Hypothalamus (tissue), 51 donors: ENCODE measurements at regions not wholly inside any gene's neighbourhood (a gene's known extent, or its start where the extent isn't known, plus 50 kb on each side); places are given as distances from the start of the nearest gene placed in this dataset.

Source experiments
- DNase-seq, 51 donors: peaks; one replicate each; lab custom pipeline; 2025; lab: John Stamatoyannopoulos, UW

DNA sequence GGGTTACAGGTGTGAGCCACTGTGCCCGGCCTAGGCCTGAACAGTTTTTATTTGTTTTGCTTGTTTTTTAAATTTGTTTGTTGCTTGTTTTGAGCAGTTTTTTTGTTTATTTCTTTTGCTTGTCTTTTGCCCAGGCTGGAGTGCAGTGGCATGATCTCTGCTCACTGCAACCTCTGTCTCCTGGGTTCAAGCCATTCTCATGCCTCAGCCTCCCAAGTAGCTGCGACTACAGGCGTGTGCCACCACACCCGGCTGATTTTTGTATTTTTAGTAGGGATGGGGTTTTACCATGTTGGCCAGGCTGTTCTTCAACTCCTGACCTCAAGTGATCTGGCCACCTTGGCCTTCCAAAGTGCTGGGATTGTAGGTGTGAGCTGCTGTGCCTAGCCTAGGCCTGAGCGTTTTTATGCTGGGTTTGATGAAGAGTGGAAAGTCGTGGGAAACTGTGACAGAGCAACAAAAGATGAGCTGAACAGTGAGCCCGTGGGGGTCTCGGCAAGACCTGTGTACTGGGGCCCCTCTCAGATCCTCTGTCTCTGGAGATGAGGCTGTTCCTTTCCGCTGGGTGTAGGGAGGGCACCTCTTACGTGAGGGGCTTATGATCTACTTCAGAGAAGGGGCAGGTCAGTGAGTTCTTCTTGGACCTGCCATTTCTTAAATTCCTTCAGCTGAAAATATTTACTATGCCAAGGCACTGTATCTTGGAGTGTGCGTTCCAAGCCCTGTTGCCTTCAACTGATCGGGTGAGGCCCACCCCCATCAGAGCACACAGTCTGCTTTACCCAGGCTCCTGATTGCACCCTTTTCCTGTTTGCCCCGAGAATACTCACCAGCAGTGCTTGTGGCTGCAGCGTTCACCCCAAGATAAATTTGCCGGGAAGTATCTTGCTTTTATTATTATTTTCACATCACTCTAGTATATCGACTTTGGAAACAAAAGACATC lies 322.1 kb downstream of the SEC14L1 start:
- no peak for DNase-seq

DNA sequence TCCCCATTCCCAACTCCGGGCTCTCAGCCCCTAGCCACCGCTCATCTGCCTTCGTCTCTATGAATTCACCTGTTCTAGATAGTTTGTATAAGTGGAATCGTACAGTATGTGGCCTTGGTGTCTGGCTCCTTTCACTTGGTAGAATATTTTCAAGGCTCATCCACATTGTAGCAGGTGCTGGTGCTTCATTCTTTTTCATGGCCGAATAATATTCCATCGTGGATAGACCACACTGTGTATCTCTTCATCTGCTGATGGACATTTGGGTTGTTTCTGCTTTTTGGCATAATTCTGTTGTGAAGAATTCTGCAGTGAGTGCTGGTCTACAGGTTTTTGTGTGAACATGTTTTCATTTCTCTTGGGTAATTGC lies 324.2 kb downstream of the SEC14L1 start:
- DNase-seq: no peak

DNA sequence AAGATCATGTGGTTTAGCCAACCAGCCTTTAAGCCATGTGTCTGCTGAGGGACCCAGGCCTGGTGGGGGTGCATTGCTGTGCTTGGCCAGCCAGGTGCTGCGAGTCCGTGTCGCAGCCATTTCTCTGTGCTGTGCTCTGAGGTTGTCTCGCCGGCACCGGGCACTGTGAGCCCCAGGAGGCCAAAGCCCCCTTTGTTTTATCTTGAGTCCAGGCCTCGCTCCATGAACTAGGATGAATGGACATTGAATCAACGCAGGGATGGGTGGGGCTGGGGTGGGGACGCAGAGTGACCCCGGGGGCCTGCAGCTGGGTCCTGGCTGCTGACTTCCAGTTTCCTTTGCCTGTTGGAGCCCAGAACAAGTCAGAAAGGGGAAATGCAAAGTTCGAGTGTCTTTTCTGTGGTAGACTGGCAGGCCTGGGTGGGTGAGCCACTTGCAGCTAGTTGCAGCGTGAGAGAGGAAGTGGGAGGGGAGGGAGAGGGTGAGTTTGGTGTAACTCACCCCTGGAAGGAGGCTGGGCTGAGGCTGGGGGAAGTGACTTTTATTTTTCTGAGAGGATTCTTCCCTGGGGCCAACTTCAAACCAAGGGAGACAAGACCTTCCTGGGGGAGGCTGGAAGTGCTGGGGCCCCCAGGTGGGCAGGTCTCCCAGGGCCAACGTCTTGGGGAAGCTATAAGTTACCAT lies 324.7 kb downstream of the SEC14L1 start:
- DNase-seq: peak in 16 of 51 donors; percentile 8 to 55 (median 30)

DNA sequence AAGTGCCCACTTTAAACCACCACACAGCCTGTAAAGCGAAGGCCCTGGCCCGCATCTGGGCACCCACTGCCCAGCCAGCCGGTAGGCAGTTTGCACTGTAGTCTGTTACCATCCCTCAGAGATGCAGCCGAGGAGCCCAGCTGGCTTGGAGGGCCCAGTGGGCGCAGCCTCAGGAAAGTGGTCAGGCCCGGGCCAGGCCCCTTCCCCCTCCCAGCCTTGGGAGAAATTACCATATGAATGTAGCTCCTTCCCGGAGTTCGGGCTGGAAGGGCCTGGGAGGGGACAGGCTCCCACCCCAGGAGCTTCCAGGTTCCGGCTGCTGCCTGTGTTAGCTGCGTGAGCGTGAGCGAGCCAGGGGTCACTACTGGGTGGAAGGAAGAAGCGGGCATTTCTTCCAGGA lies 325.4 kb downstream of the SEC14L1 start:
- peak in 9 of 51 donors; percentile 6 to 46 (median 31) for DNase-seq

DNA sequence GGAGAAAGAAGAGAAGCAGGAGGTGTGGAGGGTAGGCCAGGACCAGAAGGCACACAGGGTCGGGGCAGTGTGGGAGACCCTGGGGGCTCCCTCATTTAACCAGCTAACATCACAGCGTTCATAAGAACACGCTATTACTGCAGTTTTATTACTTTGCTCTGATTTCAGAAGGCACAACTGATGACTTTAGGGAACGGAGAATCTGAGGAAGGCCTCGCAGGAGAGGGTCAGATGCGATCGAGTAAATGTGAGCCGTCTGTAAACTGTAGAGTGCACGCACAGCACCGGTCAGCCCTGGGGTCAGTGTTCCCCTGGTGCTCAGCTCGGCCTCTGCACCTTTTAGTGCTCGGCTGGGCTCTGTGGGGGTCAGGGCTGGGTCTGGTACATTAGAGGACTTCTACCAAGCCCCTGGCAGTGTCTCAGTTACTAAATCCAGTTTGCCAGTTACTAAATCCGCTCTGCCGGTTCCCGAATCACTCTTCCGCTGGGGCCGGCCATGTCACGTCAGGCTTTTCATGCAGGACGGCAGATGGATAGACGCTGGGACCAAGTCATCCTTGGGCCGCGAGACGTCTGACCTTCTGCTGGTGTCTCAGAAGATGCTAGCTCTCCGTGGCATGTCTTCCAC lies 325.9 kb downstream of the SEC14L1 start:
- DNase-seq: no peak

DNA sequence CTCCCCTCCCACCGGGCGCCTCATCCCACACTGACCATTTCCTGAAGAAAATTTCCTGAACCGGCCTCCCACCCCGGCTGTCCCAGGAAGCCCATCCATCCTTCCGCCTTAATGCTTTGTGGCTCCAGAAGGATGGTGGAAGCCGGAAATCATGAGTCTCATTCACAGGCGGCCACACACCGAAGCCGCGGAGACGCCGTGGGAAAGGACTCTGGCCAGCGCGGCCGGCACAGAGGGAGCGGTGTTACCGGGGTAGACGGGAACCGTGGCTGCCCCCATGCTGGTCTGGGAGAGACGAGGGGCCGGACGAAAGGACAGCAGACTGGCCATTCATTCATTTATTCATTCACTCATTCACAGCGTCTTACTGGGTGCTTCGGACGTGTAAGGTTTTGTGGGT lies 326.8 kb downstream of the SEC14L1 start:
- no peak for DNase-seq

DNA sequence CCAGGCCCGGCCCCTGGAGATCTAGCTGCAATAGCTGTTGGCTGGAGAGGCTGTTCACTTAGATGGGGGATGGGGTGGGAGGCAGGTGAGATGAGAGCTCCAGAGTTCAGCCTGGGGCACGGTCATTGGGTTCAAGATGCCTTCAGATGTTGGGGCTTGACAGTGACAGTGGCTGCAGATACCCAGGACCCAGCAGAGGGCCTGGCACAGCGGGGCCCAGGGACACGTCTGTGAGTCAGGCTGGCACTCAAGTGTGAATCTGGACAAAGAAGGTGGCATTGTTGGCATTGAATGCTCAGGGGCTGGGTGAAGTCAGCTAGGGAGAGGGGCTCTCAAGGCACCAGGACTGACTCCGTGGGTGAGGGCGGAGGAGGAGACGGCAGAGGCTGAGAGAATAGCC lies 328.1 kb downstream of the SEC14L1 start:
- no peak for DNase-seq

DNA sequence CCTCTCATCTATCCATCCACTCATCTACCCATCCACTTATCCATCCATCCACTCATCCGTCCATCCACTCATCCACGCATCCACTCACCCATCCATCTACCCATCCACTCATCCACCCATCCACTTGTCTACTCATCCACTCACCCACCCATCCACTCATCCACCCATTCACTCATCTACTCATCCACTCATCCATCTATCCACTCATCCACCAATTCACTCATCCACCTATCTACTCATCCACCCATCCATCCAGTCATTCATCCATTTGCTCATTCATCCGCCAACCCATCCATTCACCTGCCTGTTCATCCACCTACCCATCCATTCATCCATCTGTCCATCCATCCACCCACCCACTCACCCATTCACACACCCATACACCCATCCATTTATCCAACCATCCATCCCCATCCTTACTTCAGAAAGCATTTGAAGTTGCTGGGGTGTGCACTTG lies 329.6 kb downstream of the SEC14L1 start:
- no peak for DNase-seq

DNA sequence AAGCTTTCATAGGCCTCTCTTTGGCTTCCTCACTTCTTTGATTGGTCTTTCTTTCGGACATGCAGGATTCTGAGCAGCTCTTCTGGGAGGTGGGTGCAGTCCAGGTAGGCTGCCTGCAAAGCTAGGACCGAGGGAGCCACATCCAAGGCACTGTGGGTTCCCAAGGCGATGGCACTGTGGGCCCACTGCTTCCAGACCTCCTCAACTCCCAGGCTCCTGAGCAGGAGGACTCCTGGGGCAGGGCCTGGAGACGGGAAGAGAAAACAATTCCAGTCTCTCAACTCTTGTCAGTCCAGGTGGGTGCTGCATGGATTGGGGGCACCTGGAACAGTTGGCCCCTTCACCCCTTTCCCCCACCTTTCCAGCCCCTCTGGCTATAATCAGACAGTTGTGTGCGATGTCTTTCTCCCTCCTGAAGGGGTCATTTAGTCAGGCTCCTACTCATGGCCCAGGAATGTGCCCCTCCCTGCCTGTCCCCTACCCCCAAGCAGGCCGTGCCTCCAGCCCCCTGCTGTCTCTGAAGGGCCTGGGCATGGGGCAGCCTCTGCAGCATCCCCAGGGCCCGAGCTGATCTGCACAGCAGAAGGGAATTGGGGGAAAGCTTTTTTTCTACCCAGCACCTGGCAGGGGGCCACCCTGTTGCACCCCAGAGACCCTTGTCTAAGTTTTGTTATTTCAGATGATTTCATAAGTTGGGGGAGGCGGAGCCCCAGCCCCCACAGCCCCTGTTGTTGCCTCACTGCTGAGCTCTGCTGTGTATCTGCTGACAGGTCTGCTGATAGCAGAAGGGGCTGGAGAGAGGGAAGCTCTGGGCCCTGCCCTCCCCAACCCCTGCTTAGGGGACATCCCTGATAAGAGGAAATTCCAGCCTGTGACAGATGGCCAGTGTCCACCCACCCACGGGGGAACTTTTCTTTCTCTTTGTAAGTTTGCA lies 330.3 kb downstream of the SEC14L1 start:
- no peak for DNase-seq

DNA sequence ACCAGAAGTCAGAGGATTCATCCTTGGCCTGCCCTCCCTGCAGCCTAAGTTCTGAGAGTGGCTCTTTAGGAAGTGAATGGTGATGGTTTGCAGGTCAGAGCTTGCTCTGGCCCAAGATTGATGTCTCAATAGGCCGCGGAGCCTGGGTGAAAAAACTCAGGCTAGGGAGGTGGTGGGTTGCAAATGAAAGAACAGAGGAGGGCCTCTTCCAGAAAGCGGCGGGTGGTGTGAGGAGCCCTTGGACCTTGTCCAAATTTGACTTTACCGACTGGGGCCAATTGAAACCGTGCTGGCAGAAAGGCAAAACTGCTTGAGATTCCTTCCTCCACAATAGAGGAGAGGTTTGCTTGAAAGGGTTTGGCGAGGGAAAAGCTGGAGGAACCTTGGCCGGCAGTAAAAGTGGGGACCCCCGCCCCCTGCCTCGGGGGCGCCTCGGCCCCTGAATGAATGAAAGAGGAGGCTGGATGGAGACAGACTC lies 331.3 kb downstream of the SEC14L1 start:
- DNase-seq: peak in 22 of 51 donors; percentile 15 to 70 (median 46)

DNA sequence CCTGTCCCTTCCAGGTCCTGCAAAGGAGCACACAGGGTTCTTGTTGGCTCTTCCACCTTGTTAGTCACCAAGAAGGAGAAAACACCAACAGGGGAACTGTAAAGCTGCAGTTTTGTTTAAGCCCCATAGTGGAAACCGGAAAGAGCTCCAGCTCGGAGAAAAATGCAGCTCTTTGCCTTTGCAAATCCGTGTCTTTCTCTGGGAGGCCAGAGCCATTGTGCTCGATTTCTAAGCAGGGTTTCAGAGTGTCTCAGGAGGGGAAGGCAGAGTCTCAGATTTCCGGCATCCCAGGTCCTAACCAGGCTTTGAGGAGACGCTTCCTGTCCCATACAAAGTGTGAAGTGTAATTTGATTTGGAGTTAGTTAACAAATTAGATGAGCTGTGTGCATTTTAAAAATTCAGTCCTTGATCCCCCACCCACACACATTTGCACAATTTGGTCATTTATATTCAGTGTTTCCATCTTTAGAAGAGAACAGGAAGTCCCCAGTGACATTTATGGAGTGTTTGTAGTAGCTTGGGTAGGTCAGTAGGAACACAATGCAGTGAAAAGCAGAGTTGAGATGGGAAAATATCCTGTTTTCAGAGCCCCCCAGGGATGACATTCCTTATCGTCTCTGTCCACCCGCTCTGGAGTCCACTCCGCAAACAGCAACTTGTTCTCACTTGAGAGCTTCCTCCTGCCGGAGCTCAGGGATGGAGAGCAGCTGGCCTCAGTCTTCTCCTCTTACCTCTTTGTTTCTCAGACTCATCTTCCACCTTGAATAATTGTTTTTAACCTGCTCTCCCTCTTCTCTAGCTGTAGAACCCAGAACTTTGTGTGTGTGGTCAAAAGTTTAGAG lies 331.9 kb downstream of the SEC14L1 start:
- peak in 7 of 51 donors; percentile 7 to 70 (median 58) for DNase-seq

DNA sequence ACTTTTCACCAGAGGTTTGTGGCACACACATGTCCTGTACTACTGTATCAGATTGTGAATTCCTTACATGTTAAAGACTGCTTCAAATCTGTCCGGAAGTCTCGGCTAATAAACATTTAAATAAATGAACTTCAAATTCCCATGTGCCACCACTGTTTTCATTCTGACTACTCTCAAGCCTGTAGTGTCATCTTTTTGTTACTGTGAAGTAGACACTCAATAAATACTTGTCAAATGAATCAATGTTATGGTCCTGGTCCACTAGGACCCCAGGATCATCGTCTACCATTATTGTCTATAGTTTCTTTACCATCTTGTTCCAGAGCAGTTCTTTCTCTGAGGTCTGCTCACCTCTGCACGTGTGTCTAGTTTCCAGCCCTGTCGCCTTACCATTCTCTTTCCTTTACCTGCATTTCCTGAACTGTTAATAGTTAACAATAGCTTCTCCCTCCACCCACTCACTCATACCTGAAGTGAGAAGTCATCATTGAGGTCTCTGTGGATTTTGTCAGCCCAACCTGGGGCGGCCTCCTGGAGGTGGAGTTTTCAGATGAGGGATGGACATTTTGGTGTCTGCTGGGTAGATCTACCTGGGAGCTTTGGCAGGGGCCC lies 333.0 kb downstream of the SEC14L1 start:
- no peak for DNase-seq

DNA sequence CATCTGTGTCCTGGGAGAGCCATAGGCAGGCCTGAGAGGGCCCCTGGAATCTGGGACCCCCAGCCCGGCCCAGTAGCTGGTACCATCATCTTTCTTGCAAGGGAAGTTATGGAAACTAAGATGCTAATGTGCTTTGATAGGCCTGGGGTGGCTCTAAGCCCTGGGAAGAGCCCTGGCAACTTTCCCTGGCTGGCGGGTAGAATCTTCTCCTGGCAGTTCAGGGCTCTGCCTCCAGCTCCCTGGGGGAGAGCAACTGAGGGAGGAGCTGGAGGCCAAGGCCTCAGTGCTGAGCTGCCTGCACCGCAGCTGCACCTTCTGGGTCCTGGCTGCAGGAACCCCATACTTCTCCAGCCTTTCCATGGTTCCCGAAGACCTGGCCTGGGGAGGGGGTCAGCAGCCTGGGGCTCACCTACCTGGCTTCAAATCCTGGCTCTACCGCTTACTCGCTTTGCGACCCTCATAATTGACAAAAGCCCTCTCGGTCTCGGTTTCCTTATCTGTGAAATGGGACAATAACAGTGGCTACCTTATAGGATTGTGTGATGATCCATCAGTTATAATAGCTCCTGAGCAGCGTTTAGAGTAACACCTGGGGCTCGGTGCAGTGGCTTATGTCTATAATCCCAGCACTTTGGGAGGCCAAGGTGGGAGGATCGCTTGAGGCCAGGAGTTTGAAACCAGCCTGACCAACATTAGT lies 333.7 kb downstream of the SEC14L1 start:
- no peak for DNase-seq

DNA sequence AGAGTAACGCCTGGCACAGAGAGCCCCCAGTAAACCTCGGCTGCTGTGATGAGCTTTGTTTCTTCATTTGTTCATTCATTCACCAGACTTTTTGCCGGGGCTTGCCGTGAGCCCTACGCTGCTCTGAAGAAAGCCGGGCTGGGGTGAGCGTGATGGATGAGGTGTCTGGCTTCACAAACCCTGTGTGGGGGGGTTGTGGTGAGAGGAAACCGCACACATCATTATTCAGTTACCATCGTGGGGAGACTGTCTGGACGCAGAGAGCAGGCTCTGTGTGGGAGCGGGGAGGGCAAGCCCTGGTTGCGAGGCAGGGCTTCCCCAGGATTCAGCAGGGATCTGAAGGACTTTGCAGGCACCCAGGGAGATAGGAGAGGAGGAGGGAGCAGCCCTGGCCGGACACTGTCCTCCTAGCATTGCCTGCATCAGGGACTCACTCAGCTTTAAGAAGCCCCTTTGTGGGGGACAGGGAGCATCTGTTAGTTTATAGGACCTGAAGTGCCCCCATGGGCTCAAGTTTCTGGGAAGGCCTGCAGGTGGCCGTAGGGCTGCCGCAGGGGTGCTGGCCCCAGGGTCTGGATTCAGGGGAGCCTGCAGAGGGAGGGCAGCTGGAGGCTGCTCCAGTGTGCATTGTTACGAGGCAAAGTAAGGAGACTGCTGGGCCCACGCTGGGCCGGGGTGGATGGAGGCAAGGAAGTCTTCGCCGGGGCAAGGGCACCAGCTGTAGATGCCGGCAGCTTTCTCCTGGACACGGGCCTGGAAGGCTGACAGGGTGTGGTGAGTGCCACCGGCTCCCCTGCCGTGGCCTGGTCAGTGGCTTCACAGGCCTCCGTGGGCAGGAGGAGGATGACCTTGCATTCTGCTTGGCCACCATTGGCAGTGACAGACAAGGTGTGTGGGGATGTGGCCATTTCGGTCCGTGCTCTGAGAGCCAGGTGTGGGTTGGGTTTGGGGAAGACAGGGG lies 334.5 kb downstream of the SEC14L1 start:
- no peak for DNase-seq

DNA sequence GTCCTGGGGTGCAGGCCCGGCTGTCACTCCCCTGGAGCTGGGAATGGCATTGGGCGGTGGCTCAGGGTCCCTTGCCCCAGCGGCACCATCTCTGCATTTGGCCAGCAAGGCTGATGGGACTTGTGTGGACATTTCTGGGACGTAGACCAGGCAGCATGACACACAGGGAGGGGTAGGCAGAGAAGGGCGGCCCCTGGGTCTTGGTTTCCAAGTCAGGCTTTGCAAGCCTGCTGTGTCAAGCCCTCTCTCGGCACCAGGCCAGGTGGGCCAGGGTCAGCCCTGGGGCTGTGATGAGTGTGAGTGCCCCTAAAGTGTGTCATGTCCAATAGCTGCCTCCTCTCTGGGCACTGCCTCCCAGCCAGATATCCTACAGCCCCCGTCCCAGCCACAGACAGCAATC lies 335.2 kb downstream of the SEC14L1 start:
- DNase-seq: peak in 2 of 51 donors; percentile 2 to 25

DNA sequence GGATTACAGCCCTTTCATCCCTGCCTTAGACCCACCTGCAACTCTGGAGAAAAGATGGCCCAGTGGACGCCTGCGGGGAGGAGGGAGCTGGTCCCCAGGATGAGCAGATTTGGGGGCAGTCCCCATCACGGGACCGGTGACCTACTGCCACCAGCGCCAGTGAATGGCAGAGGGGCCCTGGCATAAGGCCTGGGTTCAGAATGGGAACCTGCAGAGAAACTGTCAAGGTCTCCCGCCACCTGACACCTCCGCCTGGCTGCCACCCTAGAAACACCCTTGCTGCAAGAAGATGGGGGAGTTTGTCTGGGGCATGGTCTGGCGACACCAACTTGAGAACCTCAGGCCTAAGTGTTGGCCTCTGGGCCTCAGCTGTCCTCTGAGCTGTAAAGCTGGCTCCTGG lies 335.7 kb downstream of the SEC14L1 start:
- no peak for DNase-seq
